ENCODE measurements at regions not wholly inside any gene's neighbourhood (a gene's known extent, or its start where the extent isn't known, plus 50 kb on each side); places are given as distances from the start of the nearest gene placed in this dataset.

DNA sequence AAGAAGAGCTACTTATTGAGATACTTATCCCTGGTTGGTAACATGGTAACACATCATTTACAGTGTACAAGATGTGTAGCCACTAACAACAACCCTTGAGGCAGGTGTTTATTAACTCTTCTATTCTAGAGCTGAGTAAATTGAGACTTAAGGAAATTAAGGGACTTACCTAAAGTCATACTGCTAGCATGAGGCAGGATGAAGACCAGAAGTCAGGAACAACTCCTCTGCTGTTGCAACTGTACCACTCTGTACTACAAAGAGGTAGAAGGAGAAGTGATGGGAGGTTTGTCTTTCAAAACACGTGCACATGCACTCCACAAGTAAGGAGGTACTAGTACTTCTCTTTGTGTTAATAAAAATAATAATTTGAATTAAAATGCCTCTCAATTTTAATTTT is 79.9 kb downstream of the LLPH start:
- TF ChIP-seq, protein P1, sequence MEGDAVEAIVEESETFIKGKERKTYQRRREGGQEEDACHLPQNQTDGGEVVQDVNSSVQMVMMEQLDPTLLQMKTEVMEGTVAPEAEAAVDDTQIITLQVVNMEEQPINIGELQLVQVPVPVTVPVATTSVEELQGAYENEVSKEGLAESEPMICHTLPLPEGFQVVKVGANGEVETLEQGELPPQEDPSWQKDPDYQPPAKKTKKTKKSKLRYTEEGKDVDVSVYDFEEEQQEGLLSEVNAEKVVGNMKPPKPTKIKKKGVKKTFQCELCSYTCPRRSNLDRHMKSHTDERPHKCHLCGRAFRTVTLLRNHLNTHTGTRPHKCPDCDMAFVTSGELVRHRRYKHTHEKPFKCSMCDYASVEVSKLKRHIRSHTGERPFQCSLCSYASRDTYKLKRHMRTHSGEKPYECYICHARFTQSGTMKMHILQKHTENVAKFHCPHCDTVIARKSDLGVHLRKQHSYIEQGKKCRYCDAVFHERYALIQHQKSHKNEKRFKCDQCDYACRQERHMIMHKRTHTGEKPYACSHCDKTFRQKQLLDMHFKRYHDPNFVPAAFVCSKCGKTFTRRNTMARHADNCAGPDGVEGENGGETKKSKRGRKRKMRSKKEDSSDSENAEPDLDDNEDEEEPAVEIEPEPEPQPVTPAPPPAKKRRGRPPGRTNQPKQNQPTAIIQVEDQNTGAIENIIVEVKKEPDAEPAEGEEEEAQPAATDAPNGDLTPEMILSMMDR (conservative IDR thresholded peaks at IDR 0.05) = no peak
- no peak overlapping the region for H3K4me2 ChIP-seq (ENCODE audit: insufficient read depth, insufficient read length, low read length)
- H3K23me2 ChIP-seq (ENCODE audit: insufficient read length, low read depth, low read length, poor library complexity, severe bottlenecking) = no peaks in the 10 kb centered on the region
- H3T11ph ChIP-seq (ENCODE audit: low read length) = no peak overlapping the region
- H4K5ac ChIP-seq (ENCODE audit: insufficient read length, low read depth, low read length) = no peak overlapping the region
- no peaks in the 10 kb centered on the region for H3K4me1 ChIP-seq (ENCODE audit: insufficient read depth, low read length)
- H3K4me1 Mint-ChIP-seq = no peaks in the 10 kb centered on the region
- no peak overlapping the region for H3K18ac ChIP-seq (ENCODE audit: insufficient read length, low read depth, low read length)
- no CpG with 5 or more reads among the region's 1 CpG for WGBS (ENCODE audit: extremely low coverage, insufficient read length, low lambda C conversion rate)
- no peak overlapping the region for H3K23ac ChIP-seq (ENCODE audit: insufficient read length, low read depth, low read length)
- H3K9me3 Mint-ChIP-seq = no peaks in the 10 kb centered on the region
- H3K27me3 Mint-ChIP-seq (ENCODE audit: low read depth) = no peaks in the 10 kb centered on the region
- no peaks in the 10 kb centered on the region for H3K9me3 ChIP-seq (ENCODE audit: control insufficient read depth, low read depth, low read length)
- H3K56ac ChIP-seq (ENCODE audit: insufficient read length, low read depth, low read length) = no peak overlapping the region
- H3K27ac ChIP-seq (ENCODE audit: insufficient read length, low read depth, low read length) = no peak overlapping the region
- no peak overlapping the region for H2BK12ac ChIP-seq (ENCODE audit: insufficient read length, low read depth, low read length)
- H2BK15ac ChIP-seq (ENCODE audit: low read depth, low read length) = no peak overlapping the region
- H4K20me1 ChIP-seq (ENCODE audit: control insufficient read depth, insufficient read depth, insufficient read length) = no peaks in the 10 kb centered on the region
- no peak overlapping the region for H2BK120ac ChIP-seq (ENCODE audit: low read depth, low read length, poor library complexity, severe bottlenecking)
- no peak overlapping the region for H3K4me3 Mint-ChIP-seq
- H3K27ac Mint-ChIP-seq = no peak overlapping the region
- no peak overlapping the region for H3K9ac ChIP-seq (ENCODE audit: extremely low read depth, insufficient read length, low read length)
- no peak overlapping the region for H4K91ac ChIP-seq (ENCODE audit: insufficient read length, low read depth, low read length)
- H4K8ac ChIP-seq (replicated peaks; ENCODE audit: insufficient read length, low read depth, low read length) = no peak overlapping the region
- H3K79me2 ChIP-seq (ENCODE audit: insufficient read depth, low read length) = no peaks in the 10 kb centered on the region
- H3K79me1 ChIP-seq (ENCODE audit: insufficient read depth, low read depth, low read length, poor library complexity, severe bottlenecking) = no peaks in the 10 kb centered on the region
- DNase-seq = no peak
- no peak overlapping the region for H2AK5ac ChIP-seq (ENCODE audit: insufficient read length, low read length)
- no peak overlapping the region for H2BK20ac ChIP-seq (ENCODE audit: low read depth, low read length, poor library complexity, severe bottlenecking)
- H3K4ac ChIP-seq (ENCODE audit: low read depth, low read length) = no peak overlapping the region
- no peak overlapping the region for H3K14ac ChIP-seq (ENCODE audit: insufficient read depth, low read length)
- H2AFZ ChIP-seq (ENCODE audit: low read length) = no peak overlapping the region
- no peaks in the 10 kb centered on the region for H3K36me3 Mint-ChIP-seq (ENCODE audit: insufficient read depth in 1 of 3, low read depth in 3 of 3)
- H3K27me3 ChIP-seq (ENCODE audit: insufficient read depth, low read length) = no peaks in the 10 kb centered on the region
- no peak overlapping the region for H2BK5ac ChIP-seq (ENCODE audit: insufficient read length, low read length)

All from H9 (cell line).